ENCODE measurements at regions not wholly inside any gene's neighbourhood (a gene's known extent, or its start where the extent isn't known, plus 50 kb on each side); places are given as distances from the start of the nearest gene placed in this dataset.

DNA sequence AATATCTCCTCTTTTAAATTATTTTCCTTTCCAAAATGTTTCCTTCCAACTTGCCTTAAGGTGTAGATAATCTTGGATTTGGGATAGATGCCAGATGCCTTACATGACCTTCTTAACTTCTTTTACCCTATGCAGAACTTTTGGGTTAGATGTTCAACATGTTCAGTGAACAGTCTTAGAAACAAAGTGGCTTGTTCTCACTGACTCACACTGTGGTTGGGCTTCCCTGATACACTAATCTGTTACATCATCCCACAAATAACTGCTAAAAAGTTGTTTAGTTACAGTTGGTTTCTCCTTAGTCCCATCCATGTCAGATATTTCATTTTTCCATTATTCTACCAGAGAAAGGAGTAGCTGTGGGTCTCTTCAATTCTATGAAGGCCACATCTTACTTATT, 2638.2 kb downstream of the PCDH9 start:
- TF ChIP-seq, protein P1, sequence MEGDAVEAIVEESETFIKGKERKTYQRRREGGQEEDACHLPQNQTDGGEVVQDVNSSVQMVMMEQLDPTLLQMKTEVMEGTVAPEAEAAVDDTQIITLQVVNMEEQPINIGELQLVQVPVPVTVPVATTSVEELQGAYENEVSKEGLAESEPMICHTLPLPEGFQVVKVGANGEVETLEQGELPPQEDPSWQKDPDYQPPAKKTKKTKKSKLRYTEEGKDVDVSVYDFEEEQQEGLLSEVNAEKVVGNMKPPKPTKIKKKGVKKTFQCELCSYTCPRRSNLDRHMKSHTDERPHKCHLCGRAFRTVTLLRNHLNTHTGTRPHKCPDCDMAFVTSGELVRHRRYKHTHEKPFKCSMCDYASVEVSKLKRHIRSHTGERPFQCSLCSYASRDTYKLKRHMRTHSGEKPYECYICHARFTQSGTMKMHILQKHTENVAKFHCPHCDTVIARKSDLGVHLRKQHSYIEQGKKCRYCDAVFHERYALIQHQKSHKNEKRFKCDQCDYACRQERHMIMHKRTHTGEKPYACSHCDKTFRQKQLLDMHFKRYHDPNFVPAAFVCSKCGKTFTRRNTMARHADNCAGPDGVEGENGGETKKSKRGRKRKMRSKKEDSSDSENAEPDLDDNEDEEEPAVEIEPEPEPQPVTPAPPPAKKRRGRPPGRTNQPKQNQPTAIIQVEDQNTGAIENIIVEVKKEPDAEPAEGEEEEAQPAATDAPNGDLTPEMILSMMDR (IDR thresholded peaks at IDR 0.05 in 2 of 3, conservative IDR thresholded peaks at IDR 0.05 in 1 of 3; ENCODE audit: control insufficient read depth in 2 of 3, extremely low read depth in 1 of 3, insufficient read depth in 1 of 3, low read depth in 3 of 3, low read length in 3 of 3): no peak
- TF ChIP-seq CREM (IDR thresholded peaks at IDR 0.05; ENCODE audit: low read depth) (no peak), RAD51 (IDR thresholded peaks at IDR 0.05) (no peak), NR2F1 (conservative IDR thresholded peaks at IDR 0.05) (no peak), ZNF207 (IDR thresholded peaks at IDR 0.05; ENCODE audit: borderline replicate concordance) (no peak), CEBPB (IDR thresholded peaks at IDR 0.05; ENCODE audit: borderline replicate concordance in 1 of 2, low read depth in 2 of 2, low read length in 2 of 2) (no peak), YBX1 (IDR thresholded peaks at IDR 0.05) (no peak), TCF7 (IDR thresholded peaks at IDR 0.05; ENCODE audit: borderline replicate concordance) (no peak), YY1 (IDR thresholded peaks at IDR 0.05; ENCODE audit: low read depth, low read length) (no peak), SP1 (IDR thresholded peaks at IDR 0.05; ENCODE audit: low read depth, low read length) (no peak), SMC3 (IDR thresholded peaks at IDR 0.05; ENCODE audit: borderline replicate concordance, low read length) (no peak)
- TF ChIP-seq, protein P2, sequence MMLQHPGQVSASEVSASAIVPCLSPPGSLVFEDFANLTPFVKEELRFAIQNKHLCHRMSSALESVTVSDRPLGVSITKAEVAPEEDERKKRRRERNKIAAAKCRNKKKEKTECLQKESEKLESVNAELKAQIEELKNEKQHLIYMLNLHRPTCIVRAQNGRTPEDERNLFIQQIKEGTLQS (IDR thresholded peaks at IDR 0.05; ENCODE audit: borderline replicate concordance, extremely low read depth, low read depth, low read length): no peak
- TF ChIP-seq, protein P3, sequence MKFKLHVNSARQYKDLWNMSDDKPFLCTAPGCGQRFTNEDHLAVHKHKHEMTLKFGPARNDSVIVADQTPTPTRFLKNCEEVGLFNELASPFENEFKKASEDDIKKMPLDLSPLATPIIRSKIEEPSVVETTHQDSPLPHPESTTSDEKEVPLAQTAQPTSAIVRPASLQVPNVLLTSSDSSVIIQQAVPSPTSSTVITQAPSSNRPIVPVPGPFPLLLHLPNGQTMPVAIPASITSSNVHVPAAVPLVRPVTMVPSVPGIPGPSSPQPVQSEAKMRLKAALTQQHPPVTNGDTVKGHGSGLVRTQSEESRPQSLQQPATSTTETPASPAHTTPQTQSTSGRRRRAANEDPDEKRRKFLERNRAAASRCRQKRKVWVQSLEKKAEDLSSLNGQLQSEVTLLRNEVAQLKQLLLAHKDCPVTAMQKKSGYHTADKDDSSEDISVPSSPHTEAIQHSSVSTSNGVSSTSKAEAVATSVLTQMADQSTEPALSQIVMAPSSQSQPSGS (IDR thresholded peaks at IDR 0.05; ENCODE audit: low read length): no peak
- TF ChIP-seq, protein P4, sequence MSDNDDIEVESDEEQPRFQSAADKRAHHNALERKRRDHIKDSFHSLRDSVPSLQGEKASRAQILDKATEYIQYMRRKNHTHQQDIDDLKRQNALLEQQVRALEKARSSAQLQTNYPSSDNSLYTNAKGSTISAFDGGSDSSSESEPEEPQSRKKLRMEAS (IDR thresholded peaks at IDR 0.05; ENCODE audit: low read depth, low read length): no peak
